Chondrocyte (in vitro differentiated cells): ENCODE measurements at regions not wholly inside any gene's neighbourhood (a gene's known extent, or its start where the extent isn't known, plus 50 kb on each side); places are given as distances from the start of the nearest gene placed in this dataset.

Source experiments
- DNase-seq: peaks from one replicate; pipeline ENCODE4 v3.0.0; 2021; ENCODE audit warnings: mixed read lengths, low spot score
- H3K27ac Mint-ChIP-seq: one replicate; pipeline ENCODE4 v1.8.0; 2021; ENCODE audit warnings: mild to moderate bottlenecking, moderate library complexity, mixed read lengths; ENCODE audit not compliant: unreplicated experiment
- H3K27me3 Mint-ChIP-seq: 2 replicates; pipeline ENCODE4 v1.8.0; 2021; ENCODE audit warnings: low read depth, mixed read lengths
- H3K36me3 Mint-ChIP-seq: 2 replicates; pipeline ENCODE4 v1.8.0; 2021; ENCODE audit warnings: low read depth, mixed read lengths
- H3K4me1 Mint-ChIP-seq: 2 replicates; pipeline ENCODE4 v1.8.0; 2021; ENCODE audit warnings: low read depth, mild to moderate bottlenecking, mixed read lengths
- H3K4me3 Mint-ChIP-seq: one replicate; pipeline ENCODE4 v1.8.0; 2021; ENCODE audit warnings: mild to moderate bottlenecking, moderate library complexity, mixed read lengths; ENCODE audit not compliant: unreplicated experiment
- H3K9me3 Mint-ChIP-seq: 2 replicates; pipeline ENCODE4 v1.8.0; 2021; ENCODE audit warnings: low read depth, mixed read lengths
- CTCF ChIP-seq: fragments of 200-600 bp; sonication (generic); IDR thresholded peaks from 2 replicates; pipeline ENCODE4 v1.5.0; 2021; ENCODE audit warnings: antibody characterized with exemption, mild to moderate bottlenecking, moderate library complexity

GRCh38 chr7:126040114-126041045, 1110.8 kb upstream of the POT1 start:
- DNase-seq: no peak
- no peak for TF ChIP-seq CTCF
- H3K27ac Mint-ChIP-seq: no peak overlapping the region
- H3K4me1 Mint-ChIP-seq: no peaks in the 10 kb centered on the region
- no peaks in the 10 kb centered on the region for H3K27me3 Mint-ChIP-seq
- no peaks in the 10 kb centered on the region for H3K36me3 Mint-ChIP-seq
- no peaks in the 10 kb centered on the region for H3K9me3 Mint-ChIP-seq
- H3K4me3 Mint-ChIP-seq: no peak overlapping the region

GRCh38 chr7:126026421-126027088, 1096.9 kb upstream of the POT1 start:
- Mint-ChIP-seq H3K9me3 (no peaks in the 10 kb centered on the region), H3K27ac (no peak overlapping the region), H3K4me1 (peaks cover 6% of the 10 kb centered on the region), H3K27me3 (no peaks in the 10 kb centered on the region), H3K4me3 (no peak overlapping the region), H3K36me3 (no peaks in the 10 kb centered on the region)
- TF ChIP-seq CTCF: no peak
- DNase-seq: no peak

DNA sequence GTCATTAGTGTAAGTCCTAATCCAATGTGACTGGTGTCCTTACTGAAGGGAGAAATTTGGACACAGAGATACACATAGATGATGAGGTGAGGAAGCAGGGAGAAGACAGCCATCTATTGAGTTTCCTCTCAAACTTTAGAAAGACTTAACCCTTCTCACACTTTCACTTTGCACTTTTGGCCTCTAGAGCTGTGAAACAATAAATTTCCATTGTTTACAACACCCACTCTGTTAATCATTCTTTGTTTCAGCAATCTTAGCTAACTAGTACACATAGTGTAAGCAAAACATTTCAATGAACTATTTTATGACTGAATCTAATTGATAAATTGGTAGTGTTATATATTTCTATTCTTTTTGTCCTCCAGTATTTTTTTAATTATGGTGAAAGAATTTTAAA, 1092.8 kb upstream of the POT1 start:
- TF ChIP-seq CTCF: no peak
- no peak overlapping the region for H3K4me3 Mint-ChIP-seq

GRCh38 chr7:126016722-126017121, 1087.1 kb upstream of the POT1 start:
- Mint-ChIP-seq H3K4me3 (no peak overlapping the region), H3K4me1 (no peaks in the 10 kb centered on the region), H3K9me3 (no peaks in the 10 kb centered on the region), H3K27me3 (no peaks in the 10 kb centered on the region), H3K36me3 (no peaks in the 10 kb centered on the region), H3K27ac (no peak overlapping the region)
- DNase-seq: no peak
- TF ChIP-seq CTCF: no peak

More for the DNA sequence above, 1092.8 kb upstream of the POT1 start:
- DNase-seq: no peak
- no peak overlapping the region for H3K27ac Mint-ChIP-seq
- peaks cover 6% of the 10 kb centered on the region for H3K4me1 Mint-ChIP-seq
- no peaks in the 10 kb centered on the region for H3K36me3 Mint-ChIP-seq
- H3K9me3 Mint-ChIP-seq: no peaks in the 10 kb centered on the region
- H3K27me3 Mint-ChIP-seq: no peaks in the 10 kb centered on the region

DNA sequence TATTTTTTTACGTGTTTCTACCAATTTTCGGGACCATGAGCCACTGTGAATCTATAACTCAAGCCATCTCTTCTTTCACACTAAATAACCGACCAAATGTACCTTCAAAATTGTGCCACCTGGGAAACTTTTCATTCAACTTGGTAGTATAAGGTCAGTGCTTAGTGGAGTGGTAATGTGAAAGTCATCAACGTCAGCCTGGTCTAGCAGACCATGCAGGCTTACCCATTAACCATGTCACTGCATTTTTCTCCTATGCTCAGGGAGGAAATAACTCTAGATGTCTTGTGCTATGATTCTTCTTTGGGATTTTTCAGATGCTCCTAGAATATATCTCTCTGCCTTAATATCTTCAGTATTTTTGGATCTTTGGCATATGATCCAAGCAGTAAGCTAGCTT, 1075.4 kb upstream of the POT1 start:
- Mint-ChIP-seq H3K36me3 (no peaks in the 10 kb centered on the region), H3K4me1 (no peaks in the 10 kb centered on the region), H3K27me3 (no peaks in the 10 kb centered on the region), H3K4me3 (no peak overlapping the region), H3K9me3 (peaks cover 4% of the 10 kb centered on the region), H3K27ac (no peak overlapping the region)
- no peak for TF ChIP-seq CTCF
- no peak for DNase-seq
